GM23248 (cell line): ENCODE measurements at regions not wholly inside any gene's neighbourhood (a gene's known extent, or its start where the extent isn't known, plus 50 kb on each side); places are given as distances from the start of the nearest gene placed in this dataset.

Experiments used
- EZH2 ChIP-seq: fragments of 200-600 bp; sonication (generic); IDR thresholded peaks from 2 replicates; pipeline ENCODE4 v1.6.1; 2018; ENCODE audit warnings: antibody characterized with exemption, mild to moderate bottlenecking; ENCODE audit not compliant: insufficient read depth, poor library complexity, severe bottlenecking
- EZH2phosphoT487 ChIP-seq: fragments of 200-600 bp; sonication (generic); IDR thresholded peaks from 2 replicates; pipeline ENCODE4 v1.6.1; 2018; ENCODE audit warnings: antibody characterized with exemption, moderate library complexity, mild to moderate bottlenecking, low read depth; ENCODE audit not compliant: insufficient read depth

DNA sequence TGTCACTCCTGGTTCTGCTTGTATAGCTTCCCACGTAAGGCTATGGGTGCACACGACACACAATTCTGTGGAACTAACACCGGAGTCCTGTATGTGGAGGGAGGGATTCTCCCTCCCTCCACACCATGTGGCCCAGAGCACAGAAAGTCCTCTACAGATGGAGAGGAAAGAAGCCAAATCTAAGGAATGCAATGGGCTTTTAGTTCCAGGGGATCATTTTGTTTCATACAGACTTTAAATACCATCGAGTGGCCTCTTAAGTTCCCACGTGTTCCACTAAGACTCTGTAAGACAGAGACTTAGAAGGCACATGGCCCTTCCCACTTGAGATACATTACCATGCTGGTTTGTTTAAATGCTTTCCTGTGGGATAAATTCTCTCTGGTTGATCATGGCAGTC lies 156.0 kb downstream of the TGFB2 start:
- TF ChIP-seq EZH2phosphoT487 (no peak), EZH2 (no peak)
